ENCODE measurements at regions not wholly inside any gene's neighbourhood (a gene's known extent, or its start where the extent isn't known, plus 50 kb on each side); places are given as distances from the start of the nearest gene placed in this dataset.

GRCh38 chr10:10118131-10118530, 899.5 kb upstream of the CELF2 start:
- Mint-ChIP-seq H3K27me3 (peaks cover 3% of the 10 kb centered on the region), H3K27ac (no peak overlapping the region), H3K9me3 (ENCODE audit: low read depth) (peaks cover 4% of the 10 kb centered on the region), H3K36me3 (ENCODE audit: low read depth) (no peaks in the 10 kb centered on the region), H3K4me3 (no peak overlapping the region), H3K4me1 (no peaks in the 10 kb centered on the region)
- no peak for ATAC-seq
- intact Hi-C loops (cut with DNase I, micrococcal nuclease), result no loop called here
- ChIA-PET POLR2A (no interaction called here), CTCF (no interaction called here)
- DNase-seq, result no peak

GRCh38 chr10:10120671-10121070, 897.0 kb upstream of the CELF2 start:
- Mint-ChIP-seq H3K9me3 (ENCODE audit: low read depth) (peaks cover 4% of the 10 kb centered on the region), H3K27me3 (peaks cover 4% of the 10 kb centered on the region), H3K4me1 (no peaks in the 10 kb centered on the region), H3K4me3 (no peak overlapping the region), H3K27ac (no peak overlapping the region), H3K36me3 (ENCODE audit: low read depth) (no peaks in the 10 kb centered on the region)
- ATAC-seq (no peak), DNase-seq (no peak)
- ChIA-PET CTCF (no interaction called here), POLR2A (no interaction called here)
- intact Hi-C loops (cut with DNase I, micrococcal nuclease), result no loop called here

DNA sequence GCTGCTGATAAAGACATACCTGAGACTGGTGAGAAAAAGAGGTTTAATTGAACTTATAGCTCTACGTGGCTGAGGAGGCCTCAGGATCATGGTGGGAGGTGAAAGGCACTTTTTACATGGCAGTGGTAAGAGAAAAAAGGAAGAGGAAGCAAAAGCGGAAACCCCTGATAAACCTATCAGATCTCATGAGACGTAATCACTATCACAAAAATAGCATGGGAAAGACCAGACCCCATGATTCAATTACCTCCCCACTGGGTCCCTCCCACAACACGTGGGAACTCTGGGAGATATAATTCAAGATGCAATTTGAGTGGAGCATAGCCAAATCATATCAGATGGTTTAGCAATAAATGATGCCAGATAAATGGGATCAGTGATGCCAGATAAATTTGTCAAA, 892.0 kb upstream of the CELF2 start:
- ATAC-seq, result no peak
- ChIA-PET POLR2A (no interaction called here), CTCF (no interaction called here)
- H3K4me3 Mint-ChIP-seq, result no peak overlapping the region
- peaks cover 2% of the 10 kb centered on the region for H3K27me3 Mint-ChIP-seq
- DNase-seq, result no peak
- no peaks in the 10 kb centered on the region for H3K9me3 Mint-ChIP-seq (ENCODE audit: low read depth)
- no peaks in the 10 kb centered on the region for H3K36me3 Mint-ChIP-seq (ENCODE audit: low read depth)
- H3K27ac Mint-ChIP-seq, result no peak overlapping the region
- intact Hi-C loops (cut with DNase I, micrococcal nuclease), result no loop called here
- H3K4me1 Mint-ChIP-seq, result no peaks in the 10 kb centered on the region

- Mint-ChIP-seq H3K4me1 (no peaks in the 10 kb centered on the region), H3K9me3 (ENCODE audit: low read depth) (no peaks in the 10 kb centered on the region), H3K27ac (no peak overlapping the region), H3K4me3 (no peak overlapping the region), H3K27me3 (peaks cover 2% of the 10 kb centered on the region), H3K36me3 (ENCODE audit: low read depth) (no peaks in the 10 kb centered on the region)
- intact Hi-C loops (cut with DNase I, micrococcal nuclease), result no loop called here
- ATAC-seq, result no peak
- ChIA-PET POLR2A (no interaction called here), CTCF (no interaction called here)
- no peak for DNase-seq
Observed at GRCh38 chr10:10126218-10126617, 891.5 kb upstream of the CELF2 start.

DNA sequence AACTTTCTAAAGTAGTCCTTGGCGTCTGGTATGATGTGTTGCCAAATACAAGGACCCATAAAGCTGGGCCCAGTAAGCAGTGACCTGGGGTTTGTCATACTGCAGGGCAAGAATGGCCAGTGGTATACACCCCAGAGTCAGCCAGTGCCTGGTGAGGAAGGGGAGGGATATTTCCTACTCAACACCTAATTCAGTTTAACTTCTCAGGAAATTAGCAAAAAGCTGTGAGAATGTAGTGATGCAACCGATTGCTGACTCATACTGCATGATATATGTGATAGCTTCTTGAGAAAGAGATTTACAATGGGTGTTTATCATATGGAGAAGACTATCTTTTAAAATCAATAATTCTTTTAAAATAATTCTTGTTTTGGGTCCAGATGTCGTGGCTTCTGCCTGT, 889.3 kb upstream of the CELF2 start:
- H3K27me3 Mint-ChIP-seq, result peaks cover 4% of the 10 kb centered on the region
- H3K27ac Mint-ChIP-seq, result no peak overlapping the region
- DNase-seq (no peak), ATAC-seq (no peak)
- H3K4me3 Mint-ChIP-seq, result no peak overlapping the region
- no peaks in the 10 kb centered on the region for H3K36me3 Mint-ChIP-seq (ENCODE audit: low read depth)
- H3K4me1 Mint-ChIP-seq, result no peaks in the 10 kb centered on the region
- CTCF ChIA-PET, result no interaction called here
- intact Hi-C loops (cut with DNase I, micrococcal nuclease), result no loop called here
- no peaks in the 10 kb centered on the region for H3K9me3 Mint-ChIP-seq (ENCODE audit: low read depth)
- POLR2A ChIA-PET, result no interaction called here

DNA sequence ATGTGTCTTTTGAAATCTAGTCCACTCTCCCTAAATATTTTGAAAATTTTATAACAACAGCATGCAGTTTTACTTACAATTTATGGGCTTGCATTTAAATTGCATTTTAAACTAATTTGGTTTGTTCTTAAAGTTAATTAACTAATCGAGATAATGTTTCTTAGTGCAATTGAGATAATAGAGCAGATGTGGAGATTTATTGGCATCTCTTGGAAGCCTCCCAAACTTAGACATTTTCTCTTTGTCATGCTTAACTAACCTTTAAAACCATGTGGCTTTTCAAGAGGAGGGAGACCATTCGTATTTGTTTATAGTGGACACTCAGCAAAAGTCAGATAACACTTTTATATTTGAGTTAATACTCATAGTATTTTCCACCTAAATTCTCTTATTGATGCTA, 887.0 kb upstream of the CELF2 start:
- intact Hi-C loops (cut with DNase I, micrococcal nuclease), result no loop called here
- peaks cover 2% of the 10 kb centered on the region for H3K27me3 Mint-ChIP-seq
- no peak for DNase-seq
- H3K9me3 Mint-ChIP-seq (ENCODE audit: low read depth), result no peaks in the 10 kb centered on the region
- no peaks in the 10 kb centered on the region for H3K36me3 Mint-ChIP-seq (ENCODE audit: low read depth)
- CTCF ChIA-PET, result no interaction called here
- ATAC-seq, result no peak
- no peak overlapping the region for H3K4me3 Mint-ChIP-seq
- no peaks in the 10 kb centered on the region for H3K4me1 Mint-ChIP-seq
- POLR2A ChIA-PET, result no interaction called here
- no peak overlapping the region for H3K27ac Mint-ChIP-seq

DNA sequence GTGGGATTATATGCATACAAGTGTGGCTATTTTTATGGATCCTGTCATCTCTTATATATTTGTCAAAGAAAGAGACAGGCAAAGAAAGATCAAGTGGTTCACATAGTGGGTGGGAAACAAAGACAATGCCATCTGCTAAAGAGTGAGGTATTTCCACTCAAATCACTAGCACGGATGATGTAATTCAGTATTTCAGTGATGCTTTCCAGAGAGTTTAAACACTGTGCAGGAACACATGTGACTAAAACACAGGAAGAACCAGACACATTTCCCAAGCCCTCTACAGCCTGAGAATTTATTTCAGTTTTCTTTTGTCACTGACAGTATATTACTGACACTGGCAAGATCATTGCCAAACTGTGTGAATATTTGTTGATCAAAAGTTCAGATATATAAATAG, 885.7 kb upstream of the CELF2 start:
- H3K27ac Mint-ChIP-seq, result no peak overlapping the region
- ATAC-seq (no peak), DNase-seq (no peak)
- no peak overlapping the region for H3K4me3 Mint-ChIP-seq
- peaks cover 2% of the 10 kb centered on the region for H3K27me3 Mint-ChIP-seq
- intact Hi-C loops (cut with DNase I, micrococcal nuclease), result no loop called here
- POLR2A ChIA-PET, result no interaction called here
- H3K4me1 Mint-ChIP-seq, result no peaks in the 10 kb centered on the region
- CTCF ChIA-PET, result no interaction called here
- no peaks in the 10 kb centered on the region for H3K9me3 Mint-ChIP-seq (ENCODE audit: low read depth)
- no peaks in the 10 kb centered on the region for H3K36me3 Mint-ChIP-seq (ENCODE audit: low read depth)

- no peaks in the 10 kb centered on the region for H3K9me3 Mint-ChIP-seq (ENCODE audit: low read depth)
- H3K36me3 Mint-ChIP-seq (ENCODE audit: low read depth), result no peaks in the 10 kb centered on the region
- ChIA-PET POLR2A (no interaction called here), CTCF (interaction anchor here (1.1 kb wide), 1 partner anchor 20 kb away, joined by 3 read pairs; no protein-coding TSS in a partner anchor)
- H3K27me3 Mint-ChIP-seq, result peaks cover 2% of the 10 kb centered on the region
- ATAC-seq (no peak), DNase-seq (no peak)
- no peak overlapping the region for H3K4me3 Mint-ChIP-seq
- H3K4me1 Mint-ChIP-seq, result peaks cover 2% of the 10 kb centered on the region
- no peak overlapping the region for H3K27ac Mint-ChIP-seq
- intact Hi-C loops (cut with DNase I, micrococcal nuclease), result no loop called here
Observed at GRCh38 chr10:10133281-10133680, 884.4 kb upstream of the CELF2 start.

GRCh38 chr10:10138685-10139084, 879.0 kb upstream of the CELF2 start:
- Mint-ChIP-seq H3K9me3 (ENCODE audit: low read depth) (no peaks in the 10 kb centered on the region), H3K36me3 (ENCODE audit: low read depth) (no peaks in the 10 kb centered on the region), H3K4me3 (no peak overlapping the region), H3K27me3 (no peaks in the 10 kb centered on the region), H3K27ac (no peak overlapping the region), H3K4me1 (peaks cover 7% of the 10 kb centered on the region)
- ChIA-PET CTCF (interaction anchor here (0.7 kb wide), 1 partner anchor 80 kb away, joined by 3 read pairs; no protein-coding TSS in a partner anchor), POLR2A (no interaction called here)
- DNase-seq (no peak), ATAC-seq (no peak)
- intact Hi-C loops (cut with DNase I, micrococcal nuclease), result no loop called here

GRCh38 chr10:10141782-10142382, 875.8 kb upstream of the CELF2 start:
- ChIA-PET CTCF (interaction anchor here (0.5 kb wide), 1 partner anchor 1373 kb away, joined by 3 read pairs; no protein-coding TSS in a partner anchor), POLR2A (no interaction called here)
- ATAC-seq (no peak), DNase-seq (no peak)
- Mint-ChIP-seq H3K4me3 (no peak overlapping the region), H3K27ac (no peak overlapping the region), H3K36me3 (ENCODE audit: low read depth) (no peaks in the 10 kb centered on the region), H3K9me3 (ENCODE audit: low read depth) (no peaks in the 10 kb centered on the region), H3K27me3 (no peaks in the 10 kb centered on the region), H3K4me1 (peaks cover 7% of the 10 kb centered on the region)
- intact Hi-C loops (cut with DNase I, micrococcal nuclease), result no loop called here

- H3K4me1 Mint-ChIP-seq, result no peaks in the 10 kb centered on the region
- DNase-seq (no peak), ATAC-seq (no peak)
- H3K4me3 Mint-ChIP-seq, result no peak overlapping the region
- POLR2A ChIA-PET, result no interaction called here
- CTCF ChIA-PET, result no interaction called here
- H3K9me3 Mint-ChIP-seq (ENCODE audit: low read depth), result no peaks in the 10 kb centered on the region
- intact Hi-C loops (cut with DNase I, micrococcal nuclease), result no loop called here
- H3K36me3 Mint-ChIP-seq (ENCODE audit: low read depth), result no peaks in the 10 kb centered on the region
- no peak overlapping the region for H3K27ac Mint-ChIP-seq
- H3K27me3 Mint-ChIP-seq, result peaks cover 2% of the 10 kb centered on the region
Observed at GRCh38 chr10:10146604-10147003, 871.1 kb upstream of the CELF2 start.

- H3K36me3 Mint-ChIP-seq (ENCODE audit: low read depth), result no peaks in the 10 kb centered on the region
- POLR2A ChIA-PET, result no interaction called here
- ATAC-seq, result no peak
- peaks cover 4% of the 10 kb centered on the region for H3K27me3 Mint-ChIP-seq
- intact Hi-C loops (cut with DNase I, micrococcal nuclease), result no loop called here
- CTCF ChIA-PET, result no interaction called here
- no peaks in the 10 kb centered on the region for H3K4me1 Mint-ChIP-seq
- H3K27ac Mint-ChIP-seq, result no peak overlapping the region
- H3K9me3 Mint-ChIP-seq (ENCODE audit: low read depth), result no peaks in the 10 kb centered on the region
- H3K4me3 Mint-ChIP-seq, result no peak overlapping the region
- no peak for DNase-seq
Observed at GRCh38 chr10:10149899-10150298, 867.8 kb upstream of the CELF2 start.
